GM23248 (cell line): ENCODE measurements at regions not wholly inside any gene's neighbourhood (a gene's known extent, or its start where the extent isn't known, plus 50 kb on each side); places are given as distances from the start of the nearest gene placed in this dataset.

Experiments used
- EZH2 ChIP-seq: fragments of 200-600 bp; sonication (generic); IDR thresholded peaks from 2 replicates; pipeline ENCODE4 v1.6.1; 2018; ENCODE audit warnings: antibody characterized with exemption, mild to moderate bottlenecking; ENCODE audit not compliant: insufficient read depth, poor library complexity, severe bottlenecking
- EZH2phosphoT487 ChIP-seq: fragments of 200-600 bp; sonication (generic); IDR thresholded peaks from 2 replicates; pipeline ENCODE4 v1.6.1; 2018; ENCODE audit warnings: antibody characterized with exemption, moderate library complexity, mild to moderate bottlenecking, low read depth; ENCODE audit not compliant: insufficient read depth

- no peak for TF ChIP-seq EZH2phosphoT487
- TF ChIP-seq EZH2 = no peak
These were observed 399.0 kb downstream of the HTR1A start for GRCh38 chr5:63563008-63563917.
